ENCODE measurements at regions not wholly inside any gene's neighbourhood (a gene's known extent, or its start where the extent isn't known, plus 50 kb on each side); places are given as distances from the start of the nearest gene placed in this dataset.

GRCh38 chr6:170160031-170160627, 130.7 kb downstream of the DLL1 start:
- DNase-seq = no peak

- DNase-seq = no peak
Measured at GRCh38 chr6:170159022-170159965, 131.6 kb downstream of the DLL1 start.

- no peak for DNase-seq
Measured at GRCh38 chr6:170158296-170159021, 132.4 kb downstream of the DLL1 start.

GRCh38 chr6:170157567-170158218, 133.2 kb downstream of the DLL1 start:
- no peak for DNase-seq

- no peak for DNase-seq
Measured at GRCh38 chr6:170156448-170157375, 134.2 kb downstream of the DLL1 start.

- DNase-seq = no peak
Measured at GRCh38 chr6:170155464-170156196, 135.2 kb downstream of the DLL1 start.

- DNase-seq = no peak
Measured at GRCh38 chr6:170153436-170154319, 137.2 kb downstream of the DLL1 start.

- DNase-seq = peak; percentile 18
Measured at GRCh38 chr6:170152989-170153388, 137.9 kb downstream of the DLL1 start.

- no peak for DNase-seq
Measured at GRCh38 chr6:170152124-170152926, 138.6 kb downstream of the DLL1 start.

GRCh38 chr6:170151804-170152123, 139.1 kb downstream of the DLL1 start:
- DNase-seq = no peak

GRCh38 chr6:170151321-170151771, 139.5 kb downstream of the DLL1 start:
- DNase-seq = no peak

- no peak for DNase-seq
Measured at GRCh38 chr6:170150590-170150945, 140.3 kb downstream of the DLL1 start.

GRCh38 chr6:170149681-170150589, 140.9 kb downstream of the DLL1 start:
- no peak for DNase-seq

- DNase-seq = no peak
Measured at GRCh38 chr6:170148709-170149470, 142.0 kb downstream of the DLL1 start.

- DNase-seq = no peak
Measured at GRCh38 chr6:170147832-170148708, 142.8 kb downstream of the DLL1 start.

- DNase-seq = no peak
Measured at GRCh38 chr6:170147056-170147787, 143.7 kb downstream of the DLL1 start.

Measured in fibroblast of upper back skin (primary cell).